Stimulated activated CD8-positive, alpha-beta memory T cell treated with anti-CD3 and anti-CD28 coated beads, Interleukin-7, amount 100 ng/mL, for 4 hours (primary cell): ENCODE measurements at regions not wholly inside any gene's neighbourhood (a gene's known extent, or its start where the extent isn't known, plus 50 kb on each side); places are given as distances from the start of the nearest gene placed in this dataset.

Source experiments
- DNase-seq, 2 donors: peaks; one replicate each; pipeline ENCODE4 v3.0.0-alpha.2; 2020; ENCODE audit warnings: low read depth in 2 of 2

- DNase-seq = no peak
Observed at GRCh38 chr5:68746643-68747420, 347.0 kb upstream of the SLC30A5 start.

GRCh38 chr5:68747521-68747920 lies 346.3 kb upstream of the SLC30A5 start:
- no peak for DNase-seq

- no peak for DNase-seq
Observed at GRCh38 chr5:68748101-68748500, 345.7 kb upstream of the SLC30A5 start.

GRCh38 chr5:68749077-68749476 lies 344.7 kb upstream of the SLC30A5 start:
- DNase-seq = no peak

GRCh38 chr5:68749631-68750030 lies 344.2 kb upstream of the SLC30A5 start:
- no peak for DNase-seq

- no peak for DNase-seq
Observed at GRCh38 chr5:68751661-68752060, 342.2 kb upstream of the SLC30A5 start.

- no peak for DNase-seq
Observed at GRCh38 chr5:68754536-68754935, 339.3 kb upstream of the SLC30A5 start.

GRCh38 chr5:68755293-68755692 lies 338.5 kb upstream of the SLC30A5 start:
- no peak for DNase-seq

GRCh38 chr5:68757006-68757405 lies 336.8 kb upstream of the SLC30A5 start:
- DNase-seq = no peak

- no peak for DNase-seq
Observed at GRCh38 chr5:68757626-68758212, 336.1 kb upstream of the SLC30A5 start.

- DNase-seq = no peak
Observed at GRCh38 chr5:68759593-68759992, 334.2 kb upstream of the SLC30A5 start.

GRCh38 chr5:68762201-68762600 lies 331.6 kb upstream of the SLC30A5 start:
- DNase-seq = no peak

GRCh38 chr5:68766952-68767464 lies 326.8 kb upstream of the SLC30A5 start:
- no peak for DNase-seq

GRCh38 chr5:68770551-68770950 lies 323.3 kb upstream of the SLC30A5 start:
- DNase-seq = no peak

GRCh38 chr5:68771221-68771620 lies 322.6 kb upstream of the SLC30A5 start:
- no peak for DNase-seq

- DNase-seq = no peak
Observed at GRCh38 chr5:68771732-68772131, 322.1 kb upstream of the SLC30A5 start.

- no peak for DNase-seq
Observed at GRCh38 chr5:68776381-68776780, 317.4 kb upstream of the SLC30A5 start.

- DNase-seq = no peak
Observed at GRCh38 chr5:68777135-68777534, 316.7 kb upstream of the SLC30A5 start.

GRCh38 chr5:68778484-68778883 lies 315.3 kb upstream of the SLC30A5 start:
- DNase-seq = no peak

GRCh38 chr5:68780299-68780955 lies 313.4 kb upstream of the SLC30A5 start:
- no peak for DNase-seq

GRCh38 chr5:68793074-68793473 lies 300.7 kb upstream of the SLC30A5 start:
- no peak for DNase-seq

- no peak for DNase-seq
Observed at GRCh38 chr5:68793993-68794392, 299.8 kb upstream of the SLC30A5 start.

GRCh38 chr5:68795190-68795589 lies 298.6 kb upstream of the SLC30A5 start:
- DNase-seq = no peak
